Keratinocyte (primary cell): ENCODE measurements at regions not wholly inside any gene's neighbourhood (a gene's known extent, or its start where the extent isn't known, plus 50 kb on each side); places are given as distances from the start of the nearest gene placed in this dataset.
"Not testable (repeated sequence)": the region's sequence is repeated elsewhere in the genome, so short reads cannot be mapped to it uniquely, and the experiment has no call there.

Source experiments
- DNase-seq: peaks from one replicate; pipeline ENCODE4 v3.0.0-alpha.2; 2011; ENCODE audit warnings: low read depth, missing footprints, low spot score
- FAIRE-seq: peaks from 2 replicates; lab custom pipeline; 2011; peaks lifted over from hg19 to GRCh38; lab: Jason Lieb, UNC
- H2AFZ ChIP-seq: 2 replicates; pipeline ENCODE4 v1.6.0; 2012; ENCODE audit warnings: low read length, control low read depth, inconsistent platforms; ENCODE audit not compliant: control insufficient read depth
- H3K27ac ChIP-seq: 2 replicates; pipeline ENCODE4 v1.5.1; 2011; ENCODE audit warnings: low read length; ENCODE audit not compliant: control insufficient read depth, insufficient read depth
- H3K27me3 ChIP-seq: 3 replicates; pipeline ENCODE4 v1.6.0; 2011; ENCODE audit warnings: low read length; ENCODE audit not compliant: control insufficient read depth, insufficient read depth; ENCODE audit errors: extremely low read depth
- H3K36me3 ChIP-seq, 2 experiments: 2 replicates in 1 of 2; 3 replicates in 1 of 2; pipeline ENCODE4 v1.5.1; 2011; ENCODE audit warnings: low read length in 2 of 2, mild to moderate bottlenecking in 1 of 2; ENCODE audit not compliant: control insufficient read depth in 2 of 2, insufficient read depth in 2 of 2; ENCODE audit errors: extremely low read depth in 1 of 2
- H3K4me1 ChIP-seq: 3 replicates; pipeline ENCODE4 v1.5.1; 2011; ENCODE audit warnings: low read length; ENCODE audit not compliant: control insufficient read depth, insufficient read depth; ENCODE audit errors: extremely low read depth
- H3K4me2 ChIP-seq: 3 replicates; pipeline ENCODE4 v1.6.0; 2011; ENCODE audit warnings: low read depth, low read length; ENCODE audit not compliant: control insufficient read depth, insufficient read depth; ENCODE audit errors: extremely low read depth
- H3K4me3 ChIP-seq, 3 experiments: fragments of 200-600 bp in 1 of 3; sonication (generic) in 1 of 3; 2 replicates in 2 of 3; 3 replicates in 1 of 3; pipeline ENCODE4 v1.5.1; 2011 to 2016; ENCODE audit warnings: low read length in 3 of 3, mild to moderate bottlenecking in 3 of 3, control low read depth in 2 of 3, inconsistent platforms in 1 of 3, low read depth in 1 of 3, mixed read lengths in 1 of 3, mixed run types in 1 of 3, moderate library complexity in 1 of 3; ENCODE audit not compliant: control insufficient read depth in 2 of 3, insufficient read depth in 2 of 3; ENCODE audit errors: extremely low read depth in 1 of 3
- H3K79me2 ChIP-seq: 2 replicates; pipeline ENCODE4 v1.6.0; 2012; ENCODE audit warnings: low read length; ENCODE audit not compliant: control insufficient read depth, insufficient read depth
- H3K9ac ChIP-seq: 3 replicates; pipeline ENCODE4 v1.6.0; 2011; ENCODE audit warnings: low read length; ENCODE audit not compliant: control insufficient read depth, insufficient read depth; ENCODE audit errors: extremely low read depth
- H3K9me1 ChIP-seq: 3 replicates; pipeline ENCODE4 v1.6.0; 2011; ENCODE audit warnings: low read length; ENCODE audit not compliant: control insufficient read depth, insufficient read depth; ENCODE audit errors: extremely low read depth
- H3K9me3 ChIP-seq: 2 replicates; pipeline ENCODE4 v1.5.1; 2012; ENCODE audit warnings: low read depth, low read length; ENCODE audit not compliant: control insufficient read depth
- H4K20me1 ChIP-seq: 3 replicates; pipeline ENCODE4 v1.6.0; 2011; ENCODE audit warnings: low read length; ENCODE audit not compliant: control insufficient read depth, insufficient read depth; ENCODE audit errors: extremely low read depth
- CTCF ChIP-seq, 3 experiments: IDR thresholded peaks in 1 of 3; conservative IDR thresholded peaks in 1 of 3; optimal IDR thresholded peaks in 1 of 3; 2 replicates in 2 of 3; 3 replicates in 1 of 3; pipeline versions ENCODE3 to v1.5.1; 2011; ENCODE audit warnings: low read length in 3 of 3, mild to moderate bottlenecking in 3 of 3, moderate library complexity in 2 of 3, control low read depth in 1 of 3, inconsistent platforms in 1 of 3; ENCODE audit not compliant: insufficient read depth in 2 of 3; ENCODE audit errors: extremely low read depth in 1 of 3
- EZH2 ChIP-seq: IDR thresholded peaks from one replicate; pipeline ENCODE4 v1.6.1; 2012; ENCODE audit warnings: inconsistent platforms, mild to moderate bottlenecking, low read length, moderate library complexity
- dilution Hi-C: fragments of 300-500 bp; cut with MboI; formaldehyde crosslinking; loops from one replicate; pipeline ENCODE4 v1.7.0; 2020; ENCODE audit warnings: low sequenced_read_pairs; ENCODE audit not compliant: extremely low pct_ligation_motif_present

- H3K4me1 ChIP-seq = peaks cover 17% of the 10 kb centered on the region
- no peak overlapping the region for H3K4me3 ChIP-seq
- H3K4me2 ChIP-seq = no peak overlapping the region
- H3K9me3 ChIP-seq = no peaks in the 10 kb centered on the region
- no peak overlapping the region for H3K9ac ChIP-seq
- dilution Hi-C loops = no loop called here
- no peak overlapping the region for H3K27ac ChIP-seq
- H3K9me1 ChIP-seq = no peaks in the 10 kb centered on the region
- TF ChIP-seq EZH2 = no peak
- TF ChIP-seq CTCF (optimal IDR thresholded peaks at IDR 0.05 in 1 of 3, IDR thresholded peaks at IDR 0.05 in 1 of 3, conservative IDR thresholded peaks at IDR 0.05 in 1 of 3; ENCODE audit: extremely low read depth in 1 of 3, insufficient read depth in 2 of 3, low read length in 3 of 3) = no peak
- no peaks in the 10 kb centered on the region for H3K36me3 ChIP-seq
- H3K27me3 ChIP-seq = no peaks in the 10 kb centered on the region
- no peaks in the 10 kb centered on the region for H3K79me2 ChIP-seq
- no peak overlapping the region for H2AFZ ChIP-seq
- H4K20me1 ChIP-seq = no peaks in the 10 kb centered on the region
- no peak for FAIRE-seq
- no peak for DNase-seq
Measured at GRCh38 chr2:20113986-20114938, 62.8 kb upstream of the LAPTM4A start.

GRCh38 chr2:20113004-20113796, 61.8 kb upstream of the LAPTM4A start:
- dilution Hi-C loops = no loop called here
- no peak for FAIRE-seq
- DNase-seq = no peak
- H3K27me3 ChIP-seq = no peaks in the 10 kb centered on the region
- H3K36me3 ChIP-seq = no peaks in the 10 kb centered on the region
- no peak overlapping the region for H3K9ac ChIP-seq
- H3K9me3 ChIP-seq = no peaks in the 10 kb centered on the region
- H3K4me3 ChIP-seq = no peak overlapping the region
- H4K20me1 ChIP-seq = no peaks in the 10 kb centered on the region
- no peak overlapping the region for H2AFZ ChIP-seq
- TF ChIP-seq EZH2 (no peak), CTCF (optimal IDR thresholded peaks at IDR 0.05 in 1 of 3, IDR thresholded peaks at IDR 0.05 in 1 of 3, conservative IDR thresholded peaks at IDR 0.05 in 1 of 3; ENCODE audit: extremely low read depth in 1 of 3, insufficient read depth in 2 of 3, low read length in 3 of 3) (no peak)
- peaks cover 23% of the 10 kb centered on the region for H3K4me1 ChIP-seq
- no peaks in the 10 kb centered on the region for H3K79me2 ChIP-seq
- no peak overlapping the region for H3K27ac ChIP-seq
- H3K4me2 ChIP-seq = no peak overlapping the region
- no peaks in the 10 kb centered on the region for H3K9me1 ChIP-seq

GRCh38 chr2:20112361-20112760, 60.9 kb upstream of the LAPTM4A start:
- dilution Hi-C loops, FAIRE-seq: not testable (repeated sequence)
- peaks cover 23% of the 10 kb centered on the region for H3K4me1 ChIP-seq

More at GRCh38 chr2:20112361-20112760, 60.9 kb upstream of the LAPTM4A start:
- not testable (repeated sequence) for H3K9ac ChIP-seq, DNase-seq, H3K4me2 ChIP-seq, H3K36me3 ChIP-seq, H3K79me2 ChIP-seq, H2AFZ ChIP-seq, H4K20me1 ChIP-seq, H3K9me1 ChIP-seq, H3K4me3 ChIP-seq, H3K9me3 ChIP-seq, H3K27ac ChIP-seq, H3K27me3 ChIP-seq
